H1 (cell line): ENCODE measurements at regions not wholly inside any gene's neighbourhood (a gene's known extent, or its start where the extent isn't known, plus 50 kb on each side); places are given as distances from the start of the nearest gene placed in this dataset.

ENCODE experiments used
- CTCF ChIA-PET: fragments of 300-600 bp; sonication (Branson Sonifier 250); formaldehyde crosslinking; loops from one replicate; lab custom pipeline; 2021; ENCODE audit not compliant: partially characterized antibody; lab: Charles Lee
- POLR2A ChIA-PET: fragments of 300-600 bp; sonication (Branson Sonifier 250); formaldehyde crosslinking; loops from one replicate; lab custom pipeline; 2021; ENCODE audit warnings: inconsistent platforms; ENCODE audit not compliant: partially characterized antibody; lab: Charles Lee
- DNase-seq, 2 experiments: peaks; one replicate each; pipeline versions ENCODE4 v3.0.0 to v3.0.0-alpha.2; 2010 to 2022; ENCODE audit warnings: low spot score in 2 of 2, low read depth in 1 of 2, mixed read lengths in 1 of 2
- FAIRE-seq: peaks from 2 replicates; lab custom pipeline; 2011; peaks lifted over from hg19 to GRCh38; lab: Jason Lieb, UNC
- H2AFZ ChIP-seq: 2 replicates; pipeline ENCODE4 v1.8.1; 2012; ENCODE audit warnings: low read length, inconsistent platforms
- H2AK5ac ChIP-seq: 2 replicates; pipeline ENCODE4 v1.6.1; 2013; ENCODE audit warnings: low read depth, low read length
- H2BK120ac ChIP-seq: replicated peaks from 2 replicates; pipeline ENCODE3; 2013; ENCODE audit warnings: low read depth, low read length, inconsistent platforms
- H2BK12ac ChIP-seq: 2 replicates; pipeline ENCODE4 v1.6.1; 2013; ENCODE audit warnings: low read depth, low read length
- H2BK15ac ChIP-seq: 2 replicates; pipeline ENCODE4 v1.6.1; 2013; ENCODE audit warnings: low read length
- H2BK20ac ChIP-seq: 2 replicates; pipeline ENCODE4 v1.6.1; 2013; ENCODE audit warnings: low read length
- H2BK5ac ChIP-seq: 2 replicates; pipeline ENCODE4 v1.6.1; 2013; ENCODE audit warnings: low read depth, low read length
- H3K14ac ChIP-seq: 2 replicates; pipeline ENCODE4 v1.6.1; 2013; ENCODE audit warnings: inconsistent platforms; ENCODE audit not compliant: insufficient read length
- H3K18ac ChIP-seq: 2 replicates; pipeline ENCODE4 v1.6.1; 2013; ENCODE audit warnings: low read length; ENCODE audit errors: extremely low read depth
- H3K23ac ChIP-seq: 2 replicates; pipeline ENCODE4 v1.6.1; 2013; ENCODE audit warnings: inconsistent platforms; ENCODE audit not compliant: insufficient read length
- H3K23me2 ChIP-seq: 2 replicates; pipeline ENCODE4 v1.6.1; 2013; ENCODE audit warnings: low read depth, low read length
- H3K27ac ChIP-seq: 2 replicates; pipeline ENCODE4 v1.6.1; 2011; ENCODE audit warnings: low read depth, low read length, inconsistent platforms
- H3K27me3 ChIP-seq, 4 experiments: replicated peaks in 1 of 4; 1 replicate in 1 of 4; 2 replicates in 3 of 4; pipeline versions ENCODE4 v1.6.1 to v1.8.1; 2011 to 2013; ENCODE audit warnings: low read length in 3 of 4, mild to moderate bottlenecking in 3 of 4, inconsistent platforms in 2 of 4, mixed read lengths in 2 of 4, moderate library complexity in 1 of 4; ENCODE audit not compliant: control insufficient read depth in 3 of 4, insufficient read depth in 3 of 4; ENCODE audit errors: extremely low read depth in 1 of 4
- H3K36me3 ChIP-seq, 4 experiments: 2 replicates each; pipeline versions ENCODE4 v1.6.1 to v1.8.1; 2011 to 2013; ENCODE audit warnings: mild to moderate bottlenecking in 4 of 4, low read length in 3 of 4, moderate library complexity in 2 of 4, control low read depth in 1 of 4, inconsistent platforms in 1 of 4; ENCODE audit not compliant: insufficient read depth in 4 of 4, control insufficient read depth in 2 of 4
- H3K4ac ChIP-seq: replicated peaks from 2 replicates; pipeline ENCODE3; 2013; ENCODE audit warnings: low read length, low read depth, mixed read lengths, inconsistent platforms; ENCODE audit not compliant: insufficient read length
- H3K4me1 ChIP-seq, 4 experiments: replicated peaks in 1 of 4; 1 replicate in 1 of 4; 2 replicates in 3 of 4; pipeline versions ENCODE4 v1.6.1 to v1.8.1; 2011 to 2013; ENCODE audit warnings: low read length in 3 of 4, inconsistent platforms in 2 of 4, mixed read lengths in 1 of 4; ENCODE audit not compliant: insufficient read depth in 4 of 4, control insufficient read depth in 3 of 4
- H3K4me2 ChIP-seq, 2 experiments: 2 replicates each; pipeline versions ENCODE4 v1.6.1 to v1.8.1; 2011 to 2013; ENCODE audit warnings: low read depth in 2 of 2, low read length in 2 of 2, control low read depth in 1 of 2, inconsistent platforms in 1 of 2, mild to moderate bottlenecking in 1 of 2; ENCODE audit not compliant: insufficient read depth in 1 of 2
- H3K4me3 ChIP-seq, 4 experiments: fragments of 200-600, 300-600 bp in 1 of 4; sonication (generic), shearing (Covaris generic), sonication (Bioruptor Twin) in 1 of 4; 2 replicates each; pipeline versions ENCODE4 v1.5.1 to v1.8.1; 2011 to 2016; ENCODE audit warnings: low read length in 4 of 4, low read depth in 3 of 4, control low read depth in 2 of 4, inconsistent platforms in 2 of 4, mild to moderate bottlenecking in 2 of 4, mixed read lengths in 1 of 4, moderate library complexity in 1 of 4; ENCODE audit not compliant: insufficient read depth in 2 of 4; ENCODE audit errors: extremely low read depth in 1 of 4
- H3K56ac ChIP-seq: replicated peaks from 2 replicates; pipeline ENCODE3; 2013; ENCODE audit warnings: low read depth, mild to moderate bottlenecking, mixed read lengths, low read length, inconsistent platforms; ENCODE audit not compliant: insufficient read length
- H3K79me1 ChIP-seq: 2 replicates; pipeline ENCODE4 v1.6.1; 2013; ENCODE audit warnings: low read depth, low read length, control low read depth
- H3K79me2 ChIP-seq, 2 experiments: 2 replicates each; pipeline versions ENCODE4 v1.6.1 to v1.8.1; 2012 to 2013; ENCODE audit warnings: low read length in 2 of 2, mild to moderate bottlenecking in 2 of 2, inconsistent platforms in 1 of 2; ENCODE audit not compliant: insufficient read depth in 2 of 2, control insufficient read depth in 1 of 2
- H3K9ac ChIP-seq, 4 experiments: replicated peaks in 1 of 4; 1 replicate in 1 of 4; 2 replicates in 3 of 4; pipeline versions ENCODE4 v1.6.1 to v1.8.1; 2011 to 2013; ENCODE audit warnings: low read depth in 3 of 4, low read length in 3 of 4, control low read depth in 2 of 4, mild to moderate bottlenecking in 2 of 4, moderate library complexity in 2 of 4, inconsistent platforms in 1 of 4; ENCODE audit errors: extremely low read depth in 1 of 4
- H3K9me3 ChIP-seq, 2 experiments: 2 replicates each; pipeline versions ENCODE4 v1.6.1 to v1.8.1; 2012 to 2013; ENCODE audit warnings: mild to moderate bottlenecking in 2 of 2, moderate library complexity in 2 of 2, control low read depth in 1 of 2, inconsistent platforms in 1 of 2, low read depth in 1 of 2, low read length in 1 of 2, mixed read lengths in 1 of 2; ENCODE audit not compliant: insufficient read depth in 2 of 2
- H4K20me1 ChIP-seq, 2 experiments: replicated peaks in 1 of 2; 2 replicates each; pipeline versions ENCODE3 to v1.8.1; 2011 to 2013; ENCODE audit warnings: inconsistent platforms in 2 of 2, low read length in 2 of 2, mild to moderate bottlenecking in 1 of 2; ENCODE audit not compliant: insufficient read depth in 2 of 2, control insufficient read depth in 1 of 2
- H4K5ac ChIP-seq: 2 replicates; pipeline ENCODE4 v1.6.1; 2013; ENCODE audit warnings: low read length, low read depth, mixed read lengths, inconsistent platforms; ENCODE audit not compliant: insufficient read length
- H4K8ac ChIP-seq: 2 replicates; pipeline ENCODE4 v1.8.0; 2013; ENCODE audit warnings: mild to moderate bottlenecking, moderate library complexity, low read length, inconsistent platforms; ENCODE audit not compliant: insufficient read depth; ENCODE audit errors: extremely low read depth
- H4K91ac ChIP-seq: replicated peaks from 2 replicates; pipeline ENCODE3; 2013; ENCODE audit warnings: low read length, mixed read lengths, inconsistent platforms; ENCODE audit not compliant: insufficient read length
- BACH1 ChIP-seq: IDR thresholded peaks from 2 replicates; pipeline ENCODE4 v1.6.1; 2012; ENCODE audit warnings: low read length, improper control_type of control experiment
- KDM1A ChIP-seq: fragments of 200-600, 300-600 bp; sonication (generic); IDR thresholded peaks from 2 replicates; pipeline ENCODE4 v1.7.1; 2016; ENCODE audit warnings: mild to moderate bottlenecking, low read length, borderline replicate concordance
- POLR2A ChIP-seq, 2 experiments: IDR thresholded peaks; 1 replicate in 1 of 2; 2 replicates in 1 of 2; pipeline ENCODE4 v1.6.1; 2011; ENCODE audit warnings: low read depth in 2 of 2, low read length in 2 of 2, mild to moderate bottlenecking in 2 of 2; ENCODE audit errors: control extremely low read depth in 1 of 2
- POLR2AphosphoS5 ChIP-seq: IDR thresholded peaks from 2 replicates; pipeline ENCODE4 v1.6.1; 2011; ENCODE audit warnings: low read depth, low read length
- TAF7 ChIP-seq: optimal IDR thresholded peaks from 2 replicates; pipeline ENCODE3; 2011; ENCODE audit warnings: low read depth, mild to moderate bottlenecking, inconsistent platforms, low read length, moderate library complexity, borderline replicate concordance
- TEAD4 ChIP-seq: IDR thresholded peaks from 2 replicates; pipeline ENCODE4 v1.6.1; 2012; ENCODE audit warnings: low read depth, low read length, inconsistent platforms, mixed read lengths
- WGBS, 2 experiments: shearing (Covaris generic) in 1 of 2; methylation state at CpG; one replicate each; pipeline versions ENCODE4 v1.1.6 to v1.1.7; 2013 to 2015; ENCODE audit warnings: low lambda C conversion rate in 2 of 2, mixed read lengths in 2 of 2, inconsistent platforms in 1 of 2, low coverage in 1 of 2, missing lambda C conversion rate in 1 of 2; ENCODE audit not compliant: insufficient replicate concordance in 2 of 2, insufficient coverage in 1 of 2, insufficient read length in 1 of 2; ENCODE audit errors: extremely low coverage in 1 of 2, missing lambda C conversion rate in 1 of 2; 5-methylcytosine and 5-hydroxymethylcytosine counted together

GRCh38 chr4:125539691-125540090 lies 224.9 kb downstream of the FAT4 start:
- Histone ChIP-seq H3K79me2 (no peaks in the 10 kb centered on the region), H3K23me2 (no peaks in the 10 kb centered on the region), H3K56ac (no peak overlapping the region), H3K9ac (no peak overlapping the region), H2AK5ac (no peak overlapping the region), H3K18ac (no peak overlapping the region), H3K4me1 (no peaks in the 10 kb centered on the region), H2BK120ac (no peak overlapping the region), H3K27me3 (no peaks in the 10 kb centered on the region), H2BK5ac (no peak overlapping the region), H4K8ac (no peak overlapping the region), H3K4me2 (no peak overlapping the region), H3K23ac (no peak overlapping the region), H3K79me1 (no peaks in the 10 kb centered on the region), H2AFZ (no peak overlapping the region), H2BK12ac (no peak overlapping the region), H3K9me3 (peaks cover 0 to 4% of the 10 kb centered on the region in 2 experiments; a peak in 2 of 4 replicates), H4K5ac (no peak overlapping the region), H3K4ac (no peak overlapping the region), H3K27ac (no peak overlapping the region), H4K91ac (no peak overlapping the region), H3K4me3 (no peak overlapping the region), H3K36me3 (no peaks in the 10 kb centered on the region), H2BK15ac (no peak overlapping the region), H3K14ac (no peak overlapping the region), H4K20me1 (no peaks in the 10 kb centered on the region), H2BK20ac (no peak overlapping the region)
- ChIA-PET POLR2A (no interaction called here), CTCF (no interaction called here)
- FAIRE-seq, result no peak
- WGBS, 2 experiments, result 84% methylated on average over 2 of the region's 2 CpGs; no CpG with 5 or more reads in 1 of the 2 experiments
- no peak for DNase-seq
- no peak for TF ChIP-seq POLR2AphosphoS5
- TF ChIP-seq TAF7, result no peak
- TF ChIP-seq POLR2A (IDR thresholded peaks at IDR 0.05; ENCODE audit: control extremely low read depth in 1 of 2, low read depth in 2 of 2, low read length in 2 of 2), result no peak
- TF ChIP-seq TEAD4, result no peak
- no peak for TF ChIP-seq KDM1A
- TF ChIP-seq BACH1, result no peak
